ENCODE measurements at regions not wholly inside any gene's neighbourhood (a gene's known extent, or its start where the extent isn't known, plus 50 kb on each side); places are given as distances from the start of the nearest gene placed in this dataset.

DNA sequence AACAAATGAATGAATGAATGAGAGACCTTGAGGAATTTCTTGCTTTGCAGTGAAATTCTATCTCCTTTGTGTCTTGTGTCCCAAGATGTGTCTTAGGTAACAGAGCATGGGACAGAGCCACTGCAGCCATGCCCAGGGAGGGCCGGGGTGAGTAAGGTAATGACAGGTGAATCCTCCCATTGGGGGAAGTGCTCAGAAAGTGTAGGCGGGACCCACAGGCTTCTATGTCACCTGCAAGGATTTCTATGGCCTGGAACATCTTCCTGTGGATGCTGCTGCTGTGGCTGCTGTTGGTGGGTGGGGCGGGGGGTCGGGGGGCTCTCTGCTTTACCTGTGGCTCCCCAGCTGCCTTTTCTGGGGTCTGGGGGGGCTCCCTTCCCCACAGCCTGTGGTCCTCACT, 133.6 kb upstream of the IER5L start:
- no peak for ATAC-seq
- TF ChIP-seq CSDC2 (CRISPR knock-in tag; IDR thresholded peaks at IDR 0.05) (no peak), ARNTL (CRISPR knock-in tag; IDR thresholded peaks at IDR 0.05; ENCODE audit: borderline replicate concordance, low read depth) (no peak), TOX (CRISPR knock-in tag; IDR thresholded peaks at IDR 0.05; ENCODE audit: borderline replicate concordance) (no peak), ZC3H10 (CRISPR knock-in tag; IDR thresholded peaks at IDR 0.05) (no peak), PPARA (CRISPR knock-in tag; IDR thresholded peaks at IDR 0.05; ENCODE audit: borderline replicate concordance) (no peak), GLIS3 (CRISPR knock-in tag; IDR thresholded peaks at IDR 0.05) (no peak), ISL1 (CRISPR knock-in tag; IDR thresholded peaks at IDR 0.05) (no peak), SNAI2 (CRISPR knock-in tag; IDR thresholded peaks at IDR 0.05) (no peak), OSR1 (CRISPR knock-in tag; IDR thresholded peaks at IDR 0.05) (no peak), ZFP30 (CRISPR knock-in tag; IDR thresholded peaks at IDR 0.05) (no peak), RARB (CRISPR knock-in tag; IDR thresholded peaks at IDR 0.05) (no peak), ZNF8 (CRISPR knock-in tag; IDR thresholded peaks at IDR 0.05) (no peak)
- TF ChIP-seq, protein P1, sequence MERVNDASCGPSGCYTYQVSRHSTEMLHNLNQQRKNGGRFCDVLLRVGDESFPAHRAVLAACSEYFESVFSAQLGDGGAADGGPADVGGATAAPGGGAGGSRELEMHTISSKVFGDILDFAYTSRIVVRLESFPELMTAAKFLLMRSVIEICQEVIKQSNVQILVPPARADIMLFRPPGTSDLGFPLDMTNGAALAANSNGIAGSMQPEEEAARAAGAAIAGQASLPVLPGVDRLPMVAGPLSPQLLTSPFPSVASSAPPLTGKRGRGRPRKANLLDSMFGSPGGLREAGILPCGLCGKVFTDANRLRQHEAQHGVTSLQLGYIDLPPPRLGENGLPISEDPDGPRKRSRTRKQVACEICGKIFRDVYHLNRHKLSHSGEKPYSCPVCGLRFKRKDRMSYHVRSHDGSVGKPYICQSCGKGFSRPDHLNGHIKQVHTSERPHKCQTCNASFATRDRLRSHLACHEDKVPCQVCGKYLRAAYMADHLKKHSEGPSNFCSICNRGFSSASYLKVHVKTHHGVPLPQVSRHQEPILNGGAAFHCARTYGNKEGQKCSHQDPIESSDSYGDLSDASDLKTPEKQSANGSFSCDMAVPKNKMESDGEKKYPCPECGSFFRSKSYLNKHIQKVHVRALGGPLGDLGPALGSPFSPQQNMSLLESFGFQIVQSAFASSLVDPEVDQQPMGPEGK (CRISPR knock-in tag; IDR thresholded peaks at IDR 0.05; ENCODE audit: borderline replicate concordance) = no peak

DNA sequence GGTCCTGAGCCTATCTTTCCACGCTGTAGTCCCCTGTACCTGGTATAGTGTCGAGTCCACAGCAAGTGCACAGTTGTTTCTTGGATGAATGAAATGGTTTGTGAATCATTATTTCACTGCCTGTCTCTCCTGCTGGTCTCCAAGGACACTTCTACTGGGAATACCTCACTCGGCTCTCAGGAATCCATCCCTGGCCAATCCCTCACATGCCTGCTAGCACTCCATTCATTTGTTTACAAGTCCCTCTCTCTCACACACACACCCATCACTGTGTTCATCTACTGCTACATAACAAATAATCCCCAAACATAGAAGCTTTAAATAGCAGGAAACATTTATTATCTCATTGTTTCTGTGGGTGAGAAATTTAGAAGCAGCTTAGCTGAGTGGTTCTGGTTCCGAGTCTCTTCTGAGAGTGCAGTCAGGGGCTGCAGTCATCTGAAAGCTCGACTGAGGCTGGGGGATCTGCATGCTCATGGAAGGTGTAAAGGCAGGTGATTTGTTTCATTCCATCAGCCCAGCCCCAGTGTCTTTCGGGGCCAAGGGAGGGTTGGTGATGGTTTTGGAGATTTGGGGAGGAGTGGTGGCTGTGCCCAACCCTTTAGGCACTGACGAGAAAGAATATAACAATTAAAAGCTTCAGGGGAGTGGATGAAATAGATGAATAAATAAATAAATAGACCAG, 132.7 kb upstream of the IER5L start:
- ATAC-seq = no peak
- no peak for TF ChIP-seq ARNTL (CRISPR knock-in tag; IDR thresholded peaks at IDR 0.05; ENCODE audit: borderline replicate concordance, low read depth)
- TF ChIP-seq ISL1 (CRISPR knock-in tag; IDR thresholded peaks at IDR 0.05) = no peak
- TF ChIP-seq RARB (CRISPR knock-in tag; IDR thresholded peaks at IDR 0.05) = no peak
- TF ChIP-seq PPARA (CRISPR knock-in tag; IDR thresholded peaks at IDR 0.05; ENCODE audit: borderline replicate concordance) = no peak
- TF ChIP-seq TOX (CRISPR knock-in tag; IDR thresholded peaks at IDR 0.05; ENCODE audit: borderline replicate concordance) = no peak
- TF ChIP-seq, protein P2, sequence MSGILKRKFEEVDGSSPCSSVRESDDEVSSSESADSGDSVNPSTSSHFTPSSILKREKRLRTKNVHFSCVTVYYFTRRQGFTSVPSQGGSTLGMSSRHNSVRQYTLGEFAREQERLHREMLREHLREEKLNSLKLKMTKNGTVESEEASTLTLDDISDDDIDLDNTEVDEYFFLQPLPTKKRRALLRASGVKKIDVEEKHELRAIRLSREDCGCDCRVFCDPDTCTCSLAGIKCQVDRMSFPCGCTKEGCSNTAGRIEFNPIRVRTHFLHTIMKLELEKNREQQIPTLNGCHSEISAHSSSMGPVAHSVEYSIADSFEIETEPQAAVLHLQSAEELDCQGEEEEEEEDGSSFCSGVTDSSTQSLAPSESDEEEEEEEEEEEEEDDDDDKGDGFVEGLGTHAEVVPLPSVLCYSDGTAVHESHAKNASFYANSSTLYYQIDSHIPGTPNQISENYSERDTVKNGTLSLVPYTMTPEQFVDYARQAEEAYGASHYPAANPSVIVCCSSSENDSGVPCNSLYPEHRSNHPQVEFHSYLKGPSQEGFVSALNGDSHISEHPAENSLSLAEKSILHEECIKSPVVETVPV (CRISPR knock-in tag; IDR thresholded peaks at IDR 0.05) = no peak
- TF ChIP-seq ZC3H10 (CRISPR knock-in tag; IDR thresholded peaks at IDR 0.05) = no peak
- no peak for TF ChIP-seq BACH2 (CRISPR knock-in tag; IDR thresholded peaks at IDR 0.05; ENCODE audit: borderline replicate concordance)
- TF ChIP-seq GLIS3 (CRISPR knock-in tag; IDR thresholded peaks at IDR 0.05) = no peak

DNA sequence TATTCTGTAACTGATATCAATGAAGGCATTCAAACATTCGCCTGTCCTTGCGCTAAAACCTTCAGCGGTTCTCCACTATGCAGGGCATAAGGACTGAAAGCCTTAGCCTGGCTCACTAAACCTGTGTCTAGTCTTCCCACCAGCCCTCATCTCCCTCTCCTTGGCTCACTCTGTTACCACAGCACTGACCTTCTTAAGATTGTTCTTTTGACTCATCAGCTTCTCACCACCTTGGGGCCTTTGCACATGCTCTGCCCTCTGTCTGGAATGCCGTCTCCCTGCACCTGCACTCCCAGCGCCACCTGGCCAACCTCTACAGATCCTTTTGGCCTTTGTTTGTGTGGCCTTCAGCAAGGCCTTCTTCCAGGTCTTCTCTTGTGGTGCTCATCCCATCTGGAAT, 131.8 kb upstream of the IER5L start:
- TF ChIP-seq CSDC2 (CRISPR knock-in tag; IDR thresholded peaks at IDR 0.05) = no peak
- no peak for TF ChIP-seq SNAI2 (CRISPR knock-in tag; IDR thresholded peaks at IDR 0.05)
- TF ChIP-seq GLIS3 (CRISPR knock-in tag; IDR thresholded peaks at IDR 0.05) = no peak
- no peak for TF ChIP-seq ZC3H10 (CRISPR knock-in tag; IDR thresholded peaks at IDR 0.05)
- TF ChIP-seq TCF4 (CRISPR knock-in tag; IDR thresholded peaks at IDR 0.05; ENCODE audit: borderline replicate concordance) = no peak
- no peak for TF ChIP-seq ARNTL (CRISPR knock-in tag; IDR thresholded peaks at IDR 0.05; ENCODE audit: borderline replicate concordance, low read depth)
- no peak for TF ChIP-seq TOX (CRISPR knock-in tag; IDR thresholded peaks at IDR 0.05; ENCODE audit: borderline replicate concordance)
- TF ChIP-seq RARB (CRISPR knock-in tag; IDR thresholded peaks at IDR 0.05) = no peak
- TF ChIP-seq, protein P2 (CRISPR knock-in tag; IDR thresholded peaks at IDR 0.05) = no peak
- TF ChIP-seq ISL1 (CRISPR knock-in tag; IDR thresholded peaks at IDR 0.05) = no peak
- TF ChIP-seq, protein P3, sequence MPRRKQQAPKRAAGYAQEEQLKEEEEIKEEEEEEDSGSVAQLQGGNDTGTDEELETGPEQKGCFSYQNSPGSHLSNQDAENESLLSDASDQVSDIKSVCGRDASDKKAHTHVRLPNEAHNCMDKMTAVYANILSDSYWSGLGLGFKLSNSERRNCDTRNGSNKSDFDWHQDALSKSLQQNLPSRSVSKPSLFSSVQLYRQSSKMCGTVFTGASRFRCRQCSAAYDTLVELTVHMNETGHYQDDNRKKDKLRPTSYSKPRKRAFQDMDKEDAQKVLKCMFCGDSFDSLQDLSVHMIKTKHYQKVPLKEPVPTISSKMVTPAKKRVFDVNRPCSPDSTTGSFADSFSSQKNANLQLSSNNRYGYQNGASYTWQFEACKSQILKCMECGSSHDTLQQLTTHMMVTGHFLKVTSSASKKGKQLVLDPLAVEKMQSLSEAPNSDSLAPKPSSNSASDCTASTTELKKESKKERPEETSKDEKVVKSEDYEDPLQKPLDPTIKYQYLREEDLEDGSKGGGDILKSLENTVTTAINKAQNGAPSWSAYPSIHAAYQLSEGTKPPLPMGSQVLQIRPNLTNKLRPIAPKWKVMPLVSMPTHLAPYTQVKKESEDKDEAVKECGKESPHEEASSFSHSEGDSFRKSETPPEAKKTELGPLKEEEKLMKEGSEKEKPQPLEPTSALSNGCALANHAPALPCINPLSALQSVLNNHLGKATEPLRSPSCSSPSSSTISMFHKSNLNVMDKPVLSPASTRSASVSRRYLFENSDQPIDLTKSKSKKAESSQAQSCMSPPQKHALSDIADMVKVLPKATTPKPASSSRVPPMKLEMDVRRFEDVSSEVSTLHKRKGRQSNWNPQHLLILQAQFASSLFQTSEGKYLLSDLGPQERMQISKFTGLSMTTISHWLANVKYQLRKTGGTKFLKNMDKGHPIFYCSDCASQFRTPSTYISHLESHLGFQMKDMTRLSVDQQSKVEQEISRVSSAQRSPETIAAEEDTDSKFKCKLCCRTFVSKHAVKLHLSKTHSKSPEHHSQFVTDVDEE (CRISPR knock-in tag; IDR thresholded peaks at IDR 0.05) = no peak
- TF ChIP-seq BACH2 (CRISPR knock-in tag; IDR thresholded peaks at IDR 0.05; ENCODE audit: borderline replicate concordance) = no peak
- TF ChIP-seq, protein P1 (CRISPR knock-in tag; IDR thresholded peaks at IDR 0.05; ENCODE audit: borderline replicate concordance) = no peak
- TF ChIP-seq, protein P4, sequence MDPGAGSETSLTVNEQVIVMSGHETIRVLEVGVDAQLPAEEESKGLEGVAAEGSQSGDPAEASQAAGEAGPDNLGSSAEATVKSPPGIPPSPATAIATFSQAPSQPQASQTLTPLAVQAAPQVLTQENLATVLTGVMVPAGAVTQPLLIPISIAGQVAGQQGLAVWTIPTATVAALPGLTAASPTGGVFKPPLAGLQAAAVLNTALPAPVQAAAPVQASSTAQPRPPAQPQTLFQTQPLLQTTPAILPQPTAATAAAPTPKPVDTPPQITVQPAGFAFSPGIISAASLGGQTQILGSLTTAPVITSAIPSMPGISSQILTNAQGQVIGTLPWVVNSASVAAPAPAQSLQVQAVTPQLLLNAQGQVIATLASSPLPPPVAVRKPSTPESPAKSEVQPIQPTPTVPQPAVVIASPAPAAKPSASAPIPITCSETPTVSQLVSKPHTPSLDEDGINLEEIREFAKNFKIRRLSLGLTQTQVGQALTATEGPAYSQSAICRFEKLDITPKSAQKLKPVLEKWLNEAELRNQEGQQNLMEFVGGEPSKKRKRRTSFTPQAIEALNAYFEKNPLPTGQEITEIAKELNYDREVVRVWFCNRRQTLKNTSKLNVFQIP (CRISPR knock-in tag; IDR thresholded peaks at IDR 0.05; ENCODE audit: borderline replicate concordance, low read depth) = no peak
- no peak for TF ChIP-seq ZNF8 (CRISPR knock-in tag; IDR thresholded peaks at IDR 0.05)
- TF ChIP-seq ZFP3 (CRISPR knock-in tag; IDR thresholded peaks at IDR 0.05) = no peak
- TF ChIP-seq ZFP30 (CRISPR knock-in tag; IDR thresholded peaks at IDR 0.05) = no peak
- no peak for TF ChIP-seq ZNF70 (CRISPR knock-in tag; IDR thresholded peaks at IDR 0.05)
- no peak for TF ChIP-seq OSR1 (CRISPR knock-in tag; IDR thresholded peaks at IDR 0.05)
- ATAC-seq = no peak

Measured in SK-N-SH treated with all-trans-retinoic acid at 6 μM for 48 hours (cell line).